NCI-H345 (cell line): ENCODE measurements at regions not wholly inside any gene's neighbourhood (a gene's known extent, or its start where the extent isn't known, plus 50 kb on each side); places are given as distances from the start of the nearest gene placed in this dataset.
"Not testable (repeated sequence)": the region's sequence is repeated elsewhere in the genome, so short reads cannot be mapped to it uniquely, and the experiment has no call there.

ENCODE experiments used
- DNase-seq: peaks from one replicate; lab custom pipeline; 2025; lab: John Stamatoyannopoulos, UW

GRCh38 chr21:38614558-38614957 lies 116.3 kb upstream of the ERG start:
- DNase-seq = no peak

- no peak for DNase-seq
These were observed 121.2 kb upstream of the ERG start for GRCh38 chr21:38619480-38619879.

- no peak for DNase-seq
These were observed 121.8 kb upstream of the ERG start for GRCh38 chr21:38619992-38620479.

- no peak for DNase-seq
These were observed 122.9 kb upstream of the ERG start for GRCh38 chr21:38621132-38621531.

DNA sequence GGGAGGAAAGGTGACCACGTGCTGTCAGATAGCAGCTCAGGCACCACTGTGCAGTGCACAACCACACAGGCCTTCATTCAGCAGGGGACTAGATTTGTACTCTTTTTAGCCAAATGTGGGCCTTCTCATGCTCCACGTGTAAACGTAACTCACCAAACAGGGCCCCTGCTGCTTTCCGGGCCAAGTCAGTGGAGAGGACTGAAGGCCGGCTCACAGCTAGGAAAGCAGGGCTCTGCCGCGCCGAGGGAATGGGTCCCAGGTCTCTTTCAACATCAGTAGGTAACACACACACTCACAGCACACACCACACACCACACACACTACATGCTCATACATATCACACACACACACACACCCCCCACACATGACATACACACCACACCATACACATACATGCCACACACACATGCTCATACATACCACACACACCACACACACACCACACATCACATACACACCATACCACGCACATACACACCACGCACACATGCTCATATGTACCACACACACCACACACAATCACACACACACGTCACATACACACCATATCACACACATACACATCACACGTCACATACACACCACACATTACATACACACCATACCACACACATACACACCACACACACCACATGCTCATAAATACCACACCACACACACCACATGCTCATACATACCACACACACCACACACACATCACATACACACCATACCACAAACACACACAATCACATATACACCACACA lies 124.0 kb upstream of the ERG start:
- DNase-seq = no peak

- no peak for DNase-seq
These were observed 124.5 kb upstream of the ERG start for GRCh38 chr21:38622827-38623209.

DNA sequence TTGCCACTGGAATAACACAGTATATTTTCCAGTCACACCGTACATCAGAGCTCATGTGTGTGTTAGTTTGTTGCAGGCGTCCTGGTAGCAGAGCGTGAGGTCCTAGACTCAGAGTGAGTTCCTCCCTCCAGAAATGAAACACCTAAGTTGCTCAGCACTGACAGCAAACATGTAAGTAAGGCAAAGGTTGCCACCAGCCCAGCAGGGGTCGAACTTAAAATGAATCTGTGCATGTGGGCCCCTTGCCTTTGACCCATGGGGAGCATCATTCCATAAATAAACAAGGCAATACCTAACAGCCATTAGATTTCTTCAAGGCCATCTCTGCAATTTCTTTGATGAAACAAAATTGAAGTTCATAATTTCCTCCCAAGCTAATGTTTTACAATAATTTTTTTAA lies 125.3 kb upstream of the ERG start:
- DNase-seq = no peak

DNA sequence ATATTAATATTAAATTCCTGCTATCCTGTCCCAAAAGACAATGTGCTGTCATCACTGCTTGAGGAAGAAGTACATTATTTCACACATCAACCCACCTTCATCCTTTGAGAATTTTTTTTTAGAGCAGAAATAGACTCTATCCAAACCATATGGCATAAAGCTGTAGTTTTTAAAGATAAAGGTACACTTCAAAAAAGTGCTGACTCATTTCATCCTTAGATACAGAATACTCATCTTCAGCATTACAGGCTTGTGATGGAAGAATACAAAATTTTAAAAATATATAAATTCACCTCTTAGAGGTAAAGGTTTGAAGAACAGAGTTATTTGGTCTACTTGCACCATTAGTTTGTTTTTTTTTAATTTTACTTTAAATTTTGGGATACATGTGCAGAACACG lies 126.7 kb upstream of the ERG start:
- DNase-seq = no peak

DNA sequence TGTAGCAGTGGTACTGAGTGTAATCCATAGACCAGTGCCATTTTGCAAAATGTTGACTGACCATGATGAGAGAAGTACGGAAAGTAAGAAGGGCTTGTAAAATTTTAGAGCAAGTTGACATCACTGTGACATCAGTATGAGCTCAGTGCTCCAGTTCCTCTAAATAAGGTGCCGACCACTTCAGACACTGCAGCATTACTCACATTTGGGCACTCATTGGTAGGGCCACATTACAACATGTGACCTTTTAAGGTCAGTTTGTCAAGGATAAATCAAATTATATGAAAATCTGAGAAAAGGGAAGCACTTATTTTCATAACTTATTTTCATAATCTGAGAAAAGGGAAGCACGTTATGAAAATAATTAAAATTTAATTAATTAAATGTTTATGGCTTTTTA lies 128.0 kb upstream of the ERG start:
- DNase-seq = no peak

GRCh38 chr21:38628349-38628748 lies 130.1 kb upstream of the ERG start:
- no peak for DNase-seq

GRCh38 chr21:38631206-38631605 lies 132.9 kb upstream of the ERG start:
- DNase-seq = no peak

DNA sequence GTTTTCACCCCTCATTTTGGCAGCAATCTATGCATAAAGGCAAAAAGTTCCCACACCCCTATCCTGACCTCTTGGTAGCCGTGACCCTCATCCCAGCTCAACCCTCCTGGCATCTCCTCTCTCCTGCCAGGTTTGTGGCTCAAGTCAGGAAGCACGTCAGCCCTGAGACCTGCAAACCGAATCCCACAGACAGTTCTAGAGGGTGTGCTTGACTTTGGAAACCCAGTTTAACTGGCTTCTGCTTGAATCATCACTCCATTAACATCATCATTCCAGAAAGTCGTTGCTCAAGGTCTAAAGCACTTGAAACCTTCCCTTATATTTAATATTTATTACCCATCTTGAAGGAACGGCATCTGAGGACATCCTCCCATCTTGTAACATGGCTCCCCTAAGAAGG lies 133.4 kb upstream of the ERG start:
- no peak for DNase-seq

- DNase-seq = no peak
These were observed 138.9 kb upstream of the ERG start for GRCh38 chr21:38637161-38637560.

DNA sequence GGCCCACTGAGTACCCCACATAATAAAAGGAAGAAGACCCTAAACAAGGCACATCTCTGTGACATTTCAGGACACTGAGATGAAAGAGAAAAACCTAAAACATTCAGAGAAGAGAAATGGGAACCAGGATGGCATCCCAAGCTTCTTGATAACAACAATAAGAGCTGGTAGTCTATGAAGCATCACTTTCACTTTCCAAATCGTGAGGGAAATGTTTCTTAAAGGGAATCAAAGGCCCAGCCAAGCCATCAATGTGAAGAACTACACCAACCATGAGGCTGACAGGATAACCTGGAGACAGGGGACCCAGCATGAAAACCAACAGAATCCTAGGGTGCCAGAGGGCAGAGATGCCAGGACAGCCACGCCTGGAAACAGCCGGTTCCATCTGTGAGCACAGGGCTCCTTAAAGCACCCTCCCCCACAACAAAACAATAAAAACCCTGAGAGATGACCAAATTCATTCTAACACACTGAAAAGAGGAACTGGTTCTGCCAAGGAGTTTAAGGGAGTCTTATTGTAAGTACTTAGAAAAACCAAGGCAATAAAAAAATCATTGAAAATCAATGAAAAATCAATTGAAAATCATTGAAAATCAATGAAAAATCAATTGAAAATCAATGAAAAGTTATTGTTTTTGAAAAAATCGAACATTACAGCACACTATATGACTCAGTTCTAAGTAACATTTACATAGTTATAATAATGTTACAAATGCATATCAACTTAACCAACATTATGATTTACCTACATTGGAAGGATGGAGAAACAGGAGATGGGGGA lies 141.5 kb upstream of the ERG start:
- no peak for DNase-seq

DNA sequence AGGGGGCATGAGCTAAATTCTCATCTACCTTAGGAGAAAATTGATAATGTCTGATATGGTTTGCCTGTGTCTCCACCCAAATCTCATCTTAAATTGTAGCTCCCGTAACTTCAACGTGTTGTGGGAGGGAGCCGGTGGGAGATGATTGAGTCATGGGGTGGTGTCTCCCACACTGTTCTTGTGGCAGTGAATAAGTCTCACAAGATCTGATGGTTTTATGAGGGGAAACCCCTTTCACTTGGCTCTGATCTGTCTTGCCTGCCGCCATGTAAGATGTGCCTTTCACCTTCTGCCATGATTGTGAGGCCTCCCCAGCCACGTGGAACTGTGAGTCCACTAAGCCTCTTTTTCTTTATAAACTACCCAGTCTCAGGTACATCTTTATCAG lies 142.1 kb upstream of the ERG start:
- DNase-seq = not testable (repeated sequence)

- peak; percentile 41 for DNase-seq
These were observed 145.2 kb upstream of the ERG start for GRCh38 chr21:38643404-38644023.

DNA sequence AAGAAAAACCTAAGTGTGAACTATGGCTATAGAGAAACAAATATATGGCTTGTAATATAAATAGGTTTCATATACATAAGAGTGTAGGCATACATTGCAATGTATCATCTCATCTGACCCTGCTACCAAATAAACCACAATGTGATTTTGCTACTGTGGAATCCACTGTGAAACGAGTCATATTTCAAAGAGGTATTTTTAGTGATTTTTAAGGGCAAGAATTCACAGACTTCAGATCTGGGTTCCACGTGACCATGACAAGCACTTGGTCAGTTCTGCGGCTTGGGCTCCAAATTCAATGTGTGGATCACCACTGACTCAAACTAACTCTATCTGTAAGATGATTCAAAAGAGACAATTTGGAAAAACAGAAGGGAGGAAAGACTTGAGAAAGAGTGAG lies 147.0 kb upstream of the ERG start:
- DNase-seq = no peak

DNA sequence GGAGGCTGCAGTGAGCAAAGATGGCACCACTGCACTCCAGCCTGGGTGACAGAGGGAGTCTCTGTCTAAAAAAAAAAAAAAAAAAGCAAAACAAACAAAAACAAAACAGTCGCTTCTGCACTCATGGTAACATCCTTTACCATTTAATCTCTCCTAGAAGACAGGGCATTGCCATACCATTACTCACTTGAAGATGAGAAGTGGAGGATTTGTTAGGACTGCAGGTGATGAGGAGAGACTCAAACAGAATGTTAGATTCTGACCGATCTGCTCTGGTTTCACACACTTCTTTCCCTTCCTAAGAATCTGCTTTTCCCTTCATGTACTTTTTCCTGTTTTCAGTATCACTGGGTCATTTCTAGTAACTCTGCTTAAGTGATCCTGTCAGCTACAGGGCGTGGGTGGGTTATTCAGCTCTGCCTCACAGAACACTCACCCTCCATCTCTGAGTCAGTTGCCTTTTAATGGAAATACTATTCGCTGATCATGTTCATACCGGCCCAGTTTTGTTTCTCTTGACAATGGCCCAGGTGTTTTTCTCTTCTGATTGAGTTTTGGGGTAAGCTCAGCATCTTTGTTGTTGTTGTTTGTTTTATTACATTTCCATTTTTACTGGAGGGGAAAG lies 148.0 kb upstream of the ERG start:
- DNase-seq = no peak

DNA sequence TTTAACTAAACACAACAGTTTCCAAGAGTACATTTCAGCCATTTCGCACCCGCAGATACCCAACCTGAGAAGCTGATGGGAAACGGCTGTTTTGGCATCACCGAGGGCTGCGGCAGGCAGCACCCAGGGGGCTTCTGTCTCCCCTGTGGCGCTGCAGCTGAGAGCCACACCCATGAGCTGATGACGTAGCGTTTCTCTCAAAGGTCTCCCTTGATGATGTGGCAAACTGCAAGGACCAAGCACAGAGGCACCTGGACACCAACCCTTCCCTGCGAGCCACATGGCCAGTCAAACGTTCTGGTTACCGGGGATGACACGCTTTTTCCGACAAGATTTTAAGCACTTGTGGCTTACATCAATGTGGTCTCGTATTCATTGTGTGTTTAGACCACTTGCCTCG lies 150.8 kb upstream of the ERG start:
- no peak for DNase-seq

- no peak for DNase-seq
These were observed 153.3 kb upstream of the ERG start for GRCh38 chr21:38651570-38651969.

DNA sequence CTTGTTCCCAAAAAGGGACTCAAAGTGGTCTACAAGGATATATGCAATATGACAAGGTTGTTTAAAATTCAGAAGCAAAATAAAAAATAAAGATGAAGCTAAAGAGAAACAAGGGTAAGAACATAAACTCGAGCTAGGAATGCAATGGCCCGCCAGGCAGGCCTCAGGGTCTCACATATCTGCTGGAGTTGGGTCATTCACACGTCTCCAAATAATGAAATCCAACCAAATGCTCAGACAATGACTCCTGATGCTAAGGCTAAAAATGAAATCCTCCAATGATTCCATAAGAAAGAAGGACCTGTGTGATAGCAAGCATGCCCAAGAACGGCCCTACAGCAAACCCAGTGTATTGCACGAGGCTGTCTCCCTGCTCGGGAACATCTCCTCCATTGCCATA lies 153.3 kb upstream of the ETS2 start:
- DNase-seq = no peak

DNA sequence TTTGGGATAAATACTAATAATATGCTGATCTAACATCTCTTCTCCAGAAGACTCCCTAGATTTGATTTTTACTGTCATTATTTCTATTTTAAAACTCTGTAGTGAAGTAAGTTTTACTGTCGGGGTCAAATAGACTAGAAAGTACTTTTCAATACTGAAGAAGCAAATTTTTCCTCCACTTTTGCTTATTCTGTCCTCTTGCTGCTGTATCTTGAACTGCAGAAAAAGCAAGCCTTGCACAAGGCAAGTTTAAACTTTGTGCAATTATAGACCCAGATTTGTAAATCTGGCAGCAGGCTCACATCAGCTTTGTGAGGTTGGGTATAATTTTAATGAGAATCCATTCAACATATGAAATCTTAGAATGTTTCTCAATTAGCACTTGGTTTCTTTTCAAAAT lies 151.1 kb upstream of the ETS2 start:
- DNase-seq = no peak

DNA sequence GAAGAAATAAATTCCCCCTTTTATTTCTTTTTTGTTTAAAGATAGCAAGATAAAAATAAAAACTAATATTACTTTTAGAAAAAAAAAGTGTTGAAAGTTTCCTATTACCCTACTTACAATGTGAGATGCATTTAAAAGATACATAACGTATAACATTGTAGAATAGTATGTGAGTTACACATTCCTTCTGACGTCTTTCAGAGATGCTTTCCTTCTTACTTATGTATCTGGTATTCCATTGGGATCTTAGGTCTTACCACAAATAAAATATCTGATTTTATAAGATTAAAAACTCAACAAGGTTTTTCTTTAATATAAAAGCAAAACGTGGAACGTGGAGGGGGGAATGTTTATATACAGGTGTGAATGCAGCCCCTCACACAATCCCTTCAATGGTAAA lies 147.2 kb upstream of the ETS2 start:
- DNase-seq = no peak
